WERI-Rb-1 (cell line): ENCODE measurements at regions not wholly inside any gene's neighbourhood (a gene's known extent, or its start where the extent isn't known, plus 50 kb on each side); places are given as distances from the start of the nearest gene placed in this dataset.

ENCODE experiments used
- DNase-seq: peaks from one replicate; pipeline ENCODE4 v3.0.0-alpha.2; 2020
- H3K27ac ChIP-seq: fragments of 250-450 bp; sonication (Bioruptor Pico); 2 replicates; pipeline ENCODE4 v1.5.1; 2020; ENCODE audit warnings: mild to moderate bottlenecking, moderate library complexity
- H3K27me3 ChIP-seq: fragments of 250-450 bp; sonication (Bioruptor Pico); 2 replicates; pipeline ENCODE4 v1.5.1; 2021; ENCODE audit warnings: mild to moderate bottlenecking, low read depth, moderate library complexity; ENCODE audit not compliant: insufficient read depth, severe bottlenecking
- H3K36me3 ChIP-seq: fragments of 250-450 bp; sonication (Bioruptor Pico); 2 replicates; pipeline ENCODE4 v1.5.1; 2020; ENCODE audit warnings: mild to moderate bottlenecking, moderate library complexity
- H3K4me3 ChIP-seq: 2 replicates; pipeline ENCODE4 v1.5.1; 2011; ENCODE audit warnings: low read depth, mild to moderate bottlenecking, control low read depth, low read length
- H3K9me3 ChIP-seq: fragments of 250-450 bp; sonication (Bioruptor Pico); 2 replicates; pipeline ENCODE4 v1.5.1; 2021; ENCODE audit warnings: mild to moderate bottlenecking, moderate library complexity; ENCODE audit not compliant: severe bottlenecking
- TF ChIP-seq, protein P1 (sequence below): IDR thresholded peaks from 2 replicates; pipeline ENCODE4 v1.5.1; 2011; ENCODE audit warnings: low read depth, mild to moderate bottlenecking, control low read depth, inconsistent platforms, low read length

DNA sequence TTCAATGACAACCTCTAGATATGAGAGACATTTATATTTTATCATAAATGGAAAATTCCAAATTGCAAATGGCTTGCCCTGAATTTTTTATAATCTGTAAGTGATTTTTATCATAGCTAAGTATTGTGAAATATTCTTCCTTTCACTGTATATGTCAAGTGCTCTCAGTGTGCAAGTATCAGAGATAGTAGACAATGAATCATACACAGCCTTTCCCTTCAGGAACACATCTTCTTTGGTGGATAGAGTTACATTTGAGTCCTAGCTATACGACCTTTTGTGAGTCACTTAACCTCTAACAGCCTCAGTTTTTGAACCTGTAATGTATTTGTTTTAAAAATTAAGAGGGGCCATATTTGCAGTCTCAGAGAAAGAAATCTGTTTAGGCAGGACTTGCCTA, 350.7 kb upstream of the SEL1L start:
- no peak overlapping the region for H3K4me3 ChIP-seq
- TF ChIP-seq, protein P1, sequence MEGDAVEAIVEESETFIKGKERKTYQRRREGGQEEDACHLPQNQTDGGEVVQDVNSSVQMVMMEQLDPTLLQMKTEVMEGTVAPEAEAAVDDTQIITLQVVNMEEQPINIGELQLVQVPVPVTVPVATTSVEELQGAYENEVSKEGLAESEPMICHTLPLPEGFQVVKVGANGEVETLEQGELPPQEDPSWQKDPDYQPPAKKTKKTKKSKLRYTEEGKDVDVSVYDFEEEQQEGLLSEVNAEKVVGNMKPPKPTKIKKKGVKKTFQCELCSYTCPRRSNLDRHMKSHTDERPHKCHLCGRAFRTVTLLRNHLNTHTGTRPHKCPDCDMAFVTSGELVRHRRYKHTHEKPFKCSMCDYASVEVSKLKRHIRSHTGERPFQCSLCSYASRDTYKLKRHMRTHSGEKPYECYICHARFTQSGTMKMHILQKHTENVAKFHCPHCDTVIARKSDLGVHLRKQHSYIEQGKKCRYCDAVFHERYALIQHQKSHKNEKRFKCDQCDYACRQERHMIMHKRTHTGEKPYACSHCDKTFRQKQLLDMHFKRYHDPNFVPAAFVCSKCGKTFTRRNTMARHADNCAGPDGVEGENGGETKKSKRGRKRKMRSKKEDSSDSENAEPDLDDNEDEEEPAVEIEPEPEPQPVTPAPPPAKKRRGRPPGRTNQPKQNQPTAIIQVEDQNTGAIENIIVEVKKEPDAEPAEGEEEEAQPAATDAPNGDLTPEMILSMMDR: no peak
- DNase-seq: no peak
- no peaks in the 10 kb centered on the region for H3K9me3 ChIP-seq
- no peaks in the 10 kb centered on the region for H3K27me3 ChIP-seq
- H3K36me3 ChIP-seq: no peaks in the 10 kb centered on the region
- H3K27ac ChIP-seq: no peak overlapping the region

DNA sequence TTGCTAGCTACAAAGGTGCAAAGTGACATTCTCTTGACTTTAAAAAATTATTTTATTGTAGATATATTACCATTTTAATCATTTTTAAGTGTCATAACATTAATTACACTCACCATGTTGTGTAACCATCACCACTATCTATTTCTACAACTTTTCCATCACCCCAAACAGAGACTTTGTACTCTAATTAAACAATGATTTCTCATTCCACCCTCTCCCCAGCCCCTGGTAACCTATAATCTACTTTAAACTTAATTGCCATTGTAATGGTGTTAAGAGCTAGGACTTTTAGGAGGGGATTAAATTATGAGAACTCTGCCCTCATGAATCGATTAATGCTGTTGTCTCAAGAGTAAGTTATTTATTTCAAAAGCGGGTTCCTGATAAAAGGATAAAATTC, 352.9 kb upstream of the SEL1L start:
- Histone ChIP-seq H3K36me3 (no peaks in the 10 kb centered on the region), H3K27ac (no peak overlapping the region), H3K27me3 (no peaks in the 10 kb centered on the region), H3K4me3 (no peak overlapping the region), H3K9me3 (no peaks in the 10 kb centered on the region)
- TF ChIP-seq, protein P1: no peak
- no peak for DNase-seq

DNA sequence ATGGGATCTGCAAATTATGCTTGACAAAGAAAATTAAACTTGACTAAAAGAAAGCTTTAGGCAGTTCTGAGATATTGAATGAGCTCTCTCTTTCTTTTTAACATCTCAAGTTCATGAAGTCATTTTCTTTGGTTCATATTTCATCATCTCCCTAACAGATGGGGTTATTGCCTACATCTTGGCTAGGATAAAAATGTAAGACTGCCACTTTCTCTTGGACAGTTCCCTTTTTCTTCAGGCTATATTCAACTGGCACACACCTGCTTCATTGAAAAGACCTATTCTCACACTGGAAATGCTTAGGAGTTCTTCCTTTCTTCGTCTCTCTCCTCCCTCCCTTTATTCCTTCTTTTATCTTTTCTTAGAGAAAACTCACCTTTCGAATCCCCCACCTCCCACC, 355.9 kb upstream of the SEL1L start:
- TF ChIP-seq, protein P1: no peak
- H3K27ac ChIP-seq: no peak overlapping the region
- DNase-seq: no peak

GRCh38 chr14:81890020-81890419, 356.4 kb upstream of the SEL1L start:
- Histone ChIP-seq H3K36me3 (no peaks in the 10 kb centered on the region), H3K27me3 (no peaks in the 10 kb centered on the region), H3K4me3 (no peak overlapping the region), H3K27ac (no peak overlapping the region), H3K9me3 (no peaks in the 10 kb centered on the region)
- DNase-seq: no peak
- TF ChIP-seq, protein P1: no peak

More for the DNA sequence above, 355.9 kb upstream of the SEL1L start:
- H3K4me3 ChIP-seq: no peak overlapping the region
- H3K9me3 ChIP-seq: no peaks in the 10 kb centered on the region
- no peaks in the 10 kb centered on the region for H3K36me3 ChIP-seq
- no peaks in the 10 kb centered on the region for H3K27me3 ChIP-seq

DNA sequence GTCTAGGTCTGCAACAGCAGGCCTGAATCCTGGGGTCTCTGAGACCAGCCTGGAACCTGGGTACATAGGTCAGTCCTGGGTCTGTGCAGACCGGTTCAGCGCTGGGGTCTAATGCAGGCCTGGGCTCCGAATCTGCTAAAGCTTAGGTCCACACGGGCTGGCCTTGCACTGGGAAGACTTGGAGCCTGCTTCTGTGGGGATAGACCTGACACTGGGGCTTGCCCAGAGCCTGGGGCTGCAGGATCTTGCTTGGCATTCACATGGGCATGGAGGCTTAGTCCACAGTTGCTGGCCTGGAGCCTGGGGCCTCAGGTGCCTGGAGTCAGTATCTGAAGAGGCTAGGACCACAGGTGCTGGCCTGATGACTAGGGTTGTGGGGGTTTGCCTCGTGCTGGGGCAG, 369.8 kb upstream of the SEL1L start:
- Histone ChIP-seq H3K4me3 (no peak overlapping the region), H3K36me3 (no peaks in the 10 kb centered on the region), H3K27me3 (no peaks in the 10 kb centered on the region), H3K27ac (no peak overlapping the region), H3K9me3 (no peaks in the 10 kb centered on the region)
- TF ChIP-seq, protein P1: no peak
- no peak for DNase-seq

- DNase-seq: no peak
- no peaks in the 10 kb centered on the region for H3K36me3 ChIP-seq
- H3K27me3 ChIP-seq: no peaks in the 10 kb centered on the region
- H3K4me3 ChIP-seq: no peak overlapping the region
- no peak overlapping the region for H3K27ac ChIP-seq
- TF ChIP-seq, protein P1: peak; percentile 59
- H3K9me3 ChIP-seq: no peaks in the 10 kb centered on the region
These were observed 393.4 kb upstream of the SEL1L start for GRCh38 chr14:81927070-81927469.
